22Rv1 (cell line): ENCODE measurements at regions not wholly inside any gene's neighbourhood (a gene's known extent, or its start where the extent isn't known, plus 50 kb on each side); places are given as distances from the start of the nearest gene placed in this dataset.

Experiments
- ZFX ChIP-seq: fragments of 450-650 bp; IDR thresholded peaks from 2 replicates; pipeline ENCODE4 v1.6.1; 2017; ENCODE audit warnings: antibody characterized with exemption, borderline replicate concordance
- TF ChIP-seq, protein P1 (sequence below): fragments of 450-650 bp; IDR thresholded peaks from 2 replicates; pipeline ENCODE4 v1.5.1; 2017; ENCODE audit warnings: mild to moderate bottlenecking

DNA sequence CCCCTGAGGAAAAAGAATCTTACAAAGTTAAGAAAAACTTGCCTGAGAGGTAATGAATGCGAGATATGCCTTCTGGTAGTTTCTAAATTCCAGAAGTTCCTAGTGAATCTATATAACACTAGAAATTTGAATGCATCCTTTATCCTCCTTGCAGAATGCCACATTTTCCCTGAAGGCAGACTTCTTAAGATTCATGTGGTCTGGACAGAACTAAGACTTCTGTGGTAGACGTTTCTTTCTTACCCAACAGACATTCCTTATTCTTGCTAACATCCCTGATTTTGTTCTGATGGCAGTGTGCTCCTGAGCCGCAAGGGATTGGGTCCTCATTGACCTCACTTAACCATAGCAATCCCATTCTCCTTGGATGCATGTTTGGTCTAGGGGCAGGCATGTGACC, 121.3 kb upstream of the PAPPA2 start:
- TF ChIP-seq, protein P1, sequence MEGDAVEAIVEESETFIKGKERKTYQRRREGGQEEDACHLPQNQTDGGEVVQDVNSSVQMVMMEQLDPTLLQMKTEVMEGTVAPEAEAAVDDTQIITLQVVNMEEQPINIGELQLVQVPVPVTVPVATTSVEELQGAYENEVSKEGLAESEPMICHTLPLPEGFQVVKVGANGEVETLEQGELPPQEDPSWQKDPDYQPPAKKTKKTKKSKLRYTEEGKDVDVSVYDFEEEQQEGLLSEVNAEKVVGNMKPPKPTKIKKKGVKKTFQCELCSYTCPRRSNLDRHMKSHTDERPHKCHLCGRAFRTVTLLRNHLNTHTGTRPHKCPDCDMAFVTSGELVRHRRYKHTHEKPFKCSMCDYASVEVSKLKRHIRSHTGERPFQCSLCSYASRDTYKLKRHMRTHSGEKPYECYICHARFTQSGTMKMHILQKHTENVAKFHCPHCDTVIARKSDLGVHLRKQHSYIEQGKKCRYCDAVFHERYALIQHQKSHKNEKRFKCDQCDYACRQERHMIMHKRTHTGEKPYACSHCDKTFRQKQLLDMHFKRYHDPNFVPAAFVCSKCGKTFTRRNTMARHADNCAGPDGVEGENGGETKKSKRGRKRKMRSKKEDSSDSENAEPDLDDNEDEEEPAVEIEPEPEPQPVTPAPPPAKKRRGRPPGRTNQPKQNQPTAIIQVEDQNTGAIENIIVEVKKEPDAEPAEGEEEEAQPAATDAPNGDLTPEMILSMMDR: no peak
- no peak for TF ChIP-seq ZFX
